HFF-Myc (cell line): ENCODE measurements at regions not wholly inside any gene's neighbourhood (a gene's known extent, or its start where the extent isn't known, plus 50 kb on each side); places are given as distances from the start of the nearest gene placed in this dataset.
"Not testable (repeated sequence)": the region's sequence is repeated elsewhere in the genome, so short reads cannot be mapped to it uniquely, and the experiment has no call there.

Experiments used
- DNase-seq: peaks from one replicate; pipeline ENCODE4 v3.0.0-alpha.2; 2011; ENCODE audit warnings: low read depth; ENCODE audit errors: extremely low read depth
- H3K4me3 ChIP-seq: replicated peaks from 2 replicates; pipeline ENCODE4 v1.5.1; 2011; ENCODE audit warnings: low read depth, mild to moderate bottlenecking, control low read depth, low read length
- CTCF ChIP-seq: IDR thresholded peaks from 2 replicates; pipeline ENCODE4 v1.5.1; 2012; ENCODE audit warnings: mild to moderate bottlenecking, low read depth, low read length, control low read depth; ENCODE audit errors: missing control alignments

- no peak for DNase-seq
- no peak for TF ChIP-seq CTCF
- no peak overlapping the region for H3K4me3 ChIP-seq
Measured at GRCh38 chr5:90056911-90057705, 352.4 kb downstream of the CETN3 start.

- no peak for DNase-seq
- H3K4me3 ChIP-seq: no peak overlapping the region
- TF ChIP-seq CTCF: no peak
Measured at GRCh38 chr5:90055831-90056328, 353.7 kb downstream of the CETN3 start.

GRCh38 chr5:90054612-90055011 lies 354.9 kb downstream of the CETN3 start:
- H3K4me3 ChIP-seq: no peak overlapping the region
- no peak for DNase-seq
- no peak for TF ChIP-seq CTCF

GRCh38 chr5:90051756-90052155 lies 357.8 kb downstream of the CETN3 start:
- TF ChIP-seq CTCF: no peak
- H3K4me3 ChIP-seq: no peak overlapping the region
- DNase-seq: no peak

GRCh38 chr5:90050103-90050502 lies 359.5 kb downstream of the CETN3 start:
- no peak overlapping the region for H3K4me3 ChIP-seq
- DNase-seq: no peak
- TF ChIP-seq CTCF: no peak

- H3K4me3 ChIP-seq: no peak overlapping the region
- no peak for TF ChIP-seq CTCF
- DNase-seq: no peak
Measured at GRCh38 chr5:90047113-90047512, 362.4 kb downstream of the CETN3 start.

GRCh38 chr5:90040082-90040481 lies 369.5 kb downstream of the CETN3 start:
- not testable (repeated sequence) for H3K4me3 ChIP-seq, DNase-seq
